ENCODE measurements at regions not wholly inside any gene's neighbourhood (a gene's known extent, or its start where the extent isn't known, plus 50 kb on each side); places are given as distances from the start of the nearest gene placed in this dataset.

DNA sequence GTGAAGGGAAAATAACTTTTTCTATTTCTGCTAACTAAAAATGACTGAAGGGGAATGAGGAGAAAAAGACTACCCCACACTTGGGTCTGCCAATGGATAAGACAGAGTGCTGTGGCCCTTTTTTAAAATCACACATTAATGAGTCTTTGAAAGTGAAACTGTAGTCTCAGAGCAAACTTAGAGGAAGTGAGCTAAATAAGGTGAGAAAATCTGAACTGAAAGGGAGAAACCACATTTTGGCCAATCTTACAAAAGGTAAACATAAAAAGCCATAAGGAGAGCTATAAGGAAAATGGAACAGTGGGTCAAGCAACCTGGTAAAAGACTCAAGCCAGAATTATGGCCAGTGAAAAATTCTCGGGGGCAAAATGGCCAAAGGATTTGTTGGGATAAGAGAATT is 755.1 kb upstream of the IGFBP7 start:
- Histone ChIP-seq H3K27ac (ENCODE audit: low read depth, low read length) (no peak overlapping the region), H3K9ac (ENCODE audit: low read depth, low read length) (no peak overlapping the region), H3K36me3 (ENCODE audit: control insufficient read depth, insufficient read depth, low read length) (no peaks in the 10 kb centered on the region), H3K4me1 (ENCODE audit: control insufficient read depth, insufficient read depth, low read length) (no peaks in the 10 kb centered on the region), H3K27me3 (ENCODE audit: control insufficient read depth, insufficient read depth, low read length) (no peaks in the 10 kb centered on the region), H3K9me3 (ENCODE audit: control insufficient read depth, insufficient read depth, low read length) (no peaks in the 10 kb centered on the region), H3K4me3 (ENCODE audit: low read depth, low read length) (no peak overlapping the region)

DNA sequence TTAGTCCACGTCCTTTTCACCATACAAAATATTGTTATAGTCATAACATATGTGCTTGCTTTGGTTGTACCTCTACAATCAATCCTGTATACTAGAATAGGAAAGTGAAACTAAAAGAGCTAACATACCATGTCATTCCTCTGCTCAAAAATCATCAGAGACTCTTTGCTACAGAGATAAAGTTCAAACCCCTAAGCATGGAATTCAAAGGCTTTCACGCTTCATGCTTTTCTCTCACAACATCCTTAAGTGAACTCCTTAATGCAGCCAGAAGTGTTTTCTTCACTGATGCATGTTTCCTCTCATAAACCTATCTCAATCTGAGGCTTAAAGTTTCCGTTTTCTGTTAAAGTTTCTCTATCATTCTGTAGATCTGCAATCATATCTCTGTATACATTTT is 744.6 kb upstream of the IGFBP7 start:
- Histone ChIP-seq H3K4me3 (ENCODE audit: low read depth, low read length) (no peak overlapping the region), H3K9ac (ENCODE audit: low read depth, low read length) (no peak overlapping the region), H3K27ac (ENCODE audit: low read depth, low read length) (no peak overlapping the region), H3K27me3 (ENCODE audit: control insufficient read depth, insufficient read depth, low read length) (no peaks in the 10 kb centered on the region), H3K36me3 (ENCODE audit: control insufficient read depth, insufficient read depth, low read length) (no peaks in the 10 kb centered on the region), H3K9me3 (ENCODE audit: control insufficient read depth, insufficient read depth, low read length) (peaks cover 2% of the 10 kb centered on the region), H3K4me1 (ENCODE audit: control insufficient read depth, insufficient read depth, low read length) (no peaks in the 10 kb centered on the region)

DNA sequence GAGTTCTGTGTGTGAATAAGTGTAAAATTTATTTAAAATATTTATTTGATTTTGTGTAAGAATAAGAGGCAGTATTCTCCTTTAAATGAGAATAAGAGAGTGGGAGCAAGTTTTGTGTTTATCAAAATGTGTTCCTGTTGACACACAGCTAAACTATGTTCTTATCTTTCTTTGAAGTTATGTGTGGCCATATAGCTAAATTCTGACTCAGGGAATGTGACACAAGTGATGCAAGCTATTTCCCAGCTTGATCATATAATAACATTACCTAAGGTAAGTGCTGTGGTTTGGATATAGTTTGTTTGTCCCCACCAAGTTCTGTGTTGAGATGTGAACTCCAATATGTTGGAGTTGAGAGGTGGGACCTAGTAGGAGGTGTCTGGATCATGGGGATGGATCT is 740.0 kb upstream of the IGFBP7 start:
- Histone ChIP-seq H3K4me1 (ENCODE audit: control insufficient read depth, insufficient read depth, low read length) (no peaks in the 10 kb centered on the region), H3K27me3 (ENCODE audit: control insufficient read depth, insufficient read depth, low read length) (no peaks in the 10 kb centered on the region), H3K27ac (ENCODE audit: low read depth, low read length) (no peak overlapping the region)

DNA sequence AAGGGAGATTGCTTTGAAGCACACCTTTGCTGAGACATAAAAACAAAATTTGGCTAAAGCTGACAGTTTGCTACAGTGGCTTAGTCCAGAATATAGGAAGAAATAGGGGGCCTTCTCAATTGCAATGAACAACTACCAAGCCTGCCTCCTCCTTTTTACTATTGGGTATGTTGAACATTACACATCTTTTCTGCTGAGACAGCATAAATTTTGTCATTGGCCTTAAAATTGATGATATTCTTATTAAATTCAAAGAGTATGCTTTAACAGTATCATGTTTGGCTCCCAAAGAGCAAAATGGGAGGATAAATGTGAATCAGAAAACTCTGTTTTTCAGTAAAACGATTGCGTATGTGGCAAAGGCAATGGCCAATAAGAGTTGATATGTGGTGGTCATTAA is 721.9 kb upstream of the IGFBP7 start:
- H3K9ac ChIP-seq (ENCODE audit: low read depth, low read length): no peak overlapping the region
- peaks cover 7% of the 10 kb centered on the region for H3K4me1 ChIP-seq (ENCODE audit: control insufficient read depth, insufficient read depth, low read length)
- no peaks in the 10 kb centered on the region for H3K27me3 ChIP-seq (ENCODE audit: control insufficient read depth, insufficient read depth, low read length)

More for the DNA sequence above, 740.0 kb upstream of the IGFBP7 start:
- Histone ChIP-seq H3K4me3 (ENCODE audit: low read depth, low read length) (no peak overlapping the region), H3K9ac (ENCODE audit: low read depth, low read length) (no peak overlapping the region), H3K36me3 (ENCODE audit: control insufficient read depth, insufficient read depth, low read length) (no peaks in the 10 kb centered on the region), H3K9me3 (ENCODE audit: control insufficient read depth, insufficient read depth, low read length) (no peaks in the 10 kb centered on the region)

DNA sequence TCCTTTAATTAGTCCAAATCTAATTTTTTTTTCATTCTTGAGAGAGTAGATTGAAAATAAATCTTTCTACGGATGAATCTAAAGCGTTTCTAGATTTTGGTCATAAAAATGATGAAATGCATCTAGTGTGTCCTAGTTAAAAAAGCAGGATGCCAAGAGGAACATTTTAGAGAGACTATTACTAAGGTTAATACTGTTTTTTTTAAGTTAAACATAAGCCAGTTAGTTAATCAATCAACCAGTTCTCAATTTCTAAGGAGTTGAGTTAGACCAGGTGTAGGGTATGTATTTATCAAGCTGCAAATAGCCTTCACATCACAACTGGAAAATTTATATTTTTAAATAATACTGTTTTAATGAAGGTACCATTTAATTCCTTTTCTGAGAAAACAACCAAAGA is 679.5 kb upstream of the IGFBP7 start:
- H3K4me1 ChIP-seq (ENCODE audit: control insufficient read depth, insufficient read depth, low read length): peaks cover 7% of the 10 kb centered on the region; the same call in 1 of the 2 replicates
- H3K27ac ChIP-seq (ENCODE audit: low read depth, low read length): no peak overlapping the region
- no peaks in the 10 kb centered on the region for H3K27me3 ChIP-seq (ENCODE audit: control insufficient read depth, insufficient read depth, low read length)
- no peaks in the 10 kb centered on the region for H3K9me3 ChIP-seq (ENCODE audit: control insufficient read depth, insufficient read depth, low read length)
- H3K9ac ChIP-seq (ENCODE audit: low read depth, low read length): no peak overlapping the region
- no peaks in the 10 kb centered on the region for H3K36me3 ChIP-seq (ENCODE audit: control insufficient read depth, insufficient read depth, low read length)
- H3K4me3 ChIP-seq (ENCODE audit: low read depth, low read length): no peak overlapping the region

More for the DNA sequence above, 721.9 kb upstream of the IGFBP7 start:
- H3K9me3 ChIP-seq (ENCODE audit: control insufficient read depth, insufficient read depth, low read length): no peaks in the 10 kb centered on the region
- H3K27ac ChIP-seq (ENCODE audit: low read depth, low read length): no peak overlapping the region
- H3K4me3 ChIP-seq (ENCODE audit: low read depth, low read length): no peak overlapping the region
- no peaks in the 10 kb centered on the region for H3K36me3 ChIP-seq (ENCODE audit: control insufficient read depth, insufficient read depth, low read length)

DNA sequence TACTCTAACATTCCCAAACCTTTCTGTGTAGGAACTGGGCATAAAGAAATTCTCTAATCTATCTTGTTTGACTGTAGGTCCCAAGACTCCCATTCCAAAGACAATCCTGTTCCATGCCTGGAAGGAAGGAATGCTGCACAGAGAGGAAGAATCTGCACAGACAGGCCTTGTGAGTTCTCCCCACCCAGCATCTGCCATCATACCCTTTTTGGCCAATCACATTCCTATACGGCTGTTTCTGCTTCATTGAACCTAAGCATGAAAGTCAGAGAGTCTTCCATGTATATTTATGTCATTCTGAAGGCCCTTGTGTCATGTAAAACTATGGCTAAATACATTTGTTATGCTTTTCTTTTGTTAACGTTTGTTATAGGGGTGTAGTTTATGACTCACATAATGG is 667.7 kb upstream of the IGFBP7 start:
- H3K9me3 ChIP-seq (ENCODE audit: control insufficient read depth, insufficient read depth, low read length): no peaks in the 10 kb centered on the region
- no peaks in the 10 kb centered on the region for H3K27me3 ChIP-seq (ENCODE audit: control insufficient read depth, insufficient read depth, low read length)
- no peak overlapping the region for H3K4me3 ChIP-seq (ENCODE audit: low read depth, low read length)
- H3K9ac ChIP-seq (ENCODE audit: low read depth, low read length): no peak overlapping the region
- H3K27ac ChIP-seq (ENCODE audit: low read depth, low read length): no peak overlapping the region
- H3K4me1 ChIP-seq (ENCODE audit: control insufficient read depth, insufficient read depth, low read length): peaks cover 9% of the 10 kb centered on the region; the same call in 1 of the 2 replicates
- H3K36me3 ChIP-seq (ENCODE audit: control insufficient read depth, insufficient read depth, low read length): no peaks in the 10 kb centered on the region

DNA sequence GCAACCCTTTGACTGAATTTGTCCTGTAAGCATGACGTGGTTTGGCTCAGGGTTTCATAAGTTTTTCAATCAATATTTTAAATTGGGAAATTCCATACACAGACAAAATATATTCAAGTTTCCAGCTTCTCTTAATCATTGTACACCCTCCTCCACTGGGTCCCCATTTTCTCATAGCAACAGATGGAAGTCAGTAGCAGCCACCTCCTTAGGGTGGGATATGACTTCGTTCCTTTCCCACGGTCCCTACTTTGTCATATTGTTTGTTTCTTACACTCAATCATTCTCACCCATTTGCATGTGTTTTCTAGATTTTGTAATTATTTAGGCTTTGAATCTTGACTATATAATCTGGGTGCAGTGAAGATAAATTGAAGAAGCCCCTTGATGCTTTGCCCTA is 664.5 kb upstream of the IGFBP7 start:
- Histone ChIP-seq H3K4me3 (ENCODE audit: low read depth, low read length) (no peak overlapping the region), H3K27ac (ENCODE audit: low read depth, low read length) (no peak overlapping the region), H3K4me1 (ENCODE audit: control insufficient read depth, insufficient read depth, low read length) (peaks cover 9% of the 10 kb centered on the region; the same call in 1 of the 2 replicates), H3K27me3 (ENCODE audit: control insufficient read depth, insufficient read depth, low read length) (no peaks in the 10 kb centered on the region), H3K9me3 (ENCODE audit: control insufficient read depth, insufficient read depth, low read length) (no peaks in the 10 kb centered on the region), H3K9ac (ENCODE audit: low read depth, low read length) (no peak overlapping the region), H3K36me3 (ENCODE audit: control insufficient read depth, insufficient read depth, low read length) (no peaks in the 10 kb centered on the region)

DNA sequence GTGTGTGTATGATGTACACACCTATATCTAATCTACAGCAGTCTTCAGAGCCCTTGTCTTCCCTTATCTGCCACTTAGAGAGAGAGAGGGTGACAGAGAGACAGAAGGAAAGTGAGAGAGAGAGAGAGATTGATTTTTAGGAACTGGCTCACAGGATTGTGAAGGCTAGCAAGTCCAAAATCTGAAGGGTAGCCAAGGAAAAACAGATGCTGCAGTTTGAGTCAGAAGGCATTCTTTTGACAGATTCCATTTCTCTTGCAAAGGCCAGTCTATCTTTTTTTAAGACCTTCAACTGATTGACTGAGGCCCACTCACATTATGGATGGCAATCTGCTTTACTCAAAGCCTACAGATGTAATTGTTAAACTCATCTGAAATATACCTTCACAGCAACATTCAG is 664.0 kb upstream of the IGFBP7 start:
- Histone ChIP-seq H3K36me3 (ENCODE audit: control insufficient read depth, insufficient read depth, low read length) (no peaks in the 10 kb centered on the region), H3K27me3 (ENCODE audit: control insufficient read depth, insufficient read depth, low read length) (no peaks in the 10 kb centered on the region), H3K4me1 (ENCODE audit: control insufficient read depth, insufficient read depth, low read length) (peaks cover 9% of the 10 kb centered on the region; the same call in 1 of the 2 replicates), H3K9ac (ENCODE audit: low read depth, low read length) (no peak overlapping the region), H3K4me3 (ENCODE audit: low read depth, low read length) (no peak overlapping the region), H3K27ac (ENCODE audit: low read depth, low read length) (no peak overlapping the region), H3K9me3 (ENCODE audit: control insufficient read depth, insufficient read depth, low read length) (no peaks in the 10 kb centered on the region)

DNA sequence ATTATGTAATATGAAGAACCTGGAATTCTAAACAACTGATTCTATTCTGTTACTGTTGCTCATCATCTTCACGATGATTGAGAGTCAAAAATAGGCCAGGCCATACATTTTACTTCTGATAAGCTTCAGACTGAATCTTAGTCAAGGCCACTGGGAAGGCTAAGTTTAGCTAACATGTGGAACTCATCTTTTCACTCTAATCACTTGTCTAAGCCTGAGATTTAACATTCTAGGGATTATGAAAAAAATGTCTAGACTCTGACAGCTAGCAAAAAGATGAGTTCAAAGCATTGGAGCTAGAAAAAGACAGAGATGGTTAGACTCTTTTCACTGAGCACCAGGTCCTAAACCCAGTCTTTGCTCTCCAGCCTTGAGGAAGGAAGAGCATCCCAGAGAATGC is 656.2 kb upstream of the IGFBP7 start:
- H3K9me3 ChIP-seq (ENCODE audit: control insufficient read depth, insufficient read depth, low read length): no peaks in the 10 kb centered on the region
- H3K4me3 ChIP-seq (ENCODE audit: low read depth, low read length): no peak overlapping the region
- no peaks in the 10 kb centered on the region for H3K27me3 ChIP-seq (ENCODE audit: control insufficient read depth, insufficient read depth, low read length)
- H3K36me3 ChIP-seq (ENCODE audit: control insufficient read depth, insufficient read depth, low read length): no peaks in the 10 kb centered on the region
- H3K27ac ChIP-seq (ENCODE audit: low read depth, low read length): no peak overlapping the region
- no peaks in the 10 kb centered on the region for H3K4me1 ChIP-seq (ENCODE audit: control insufficient read depth, insufficient read depth, low read length)
- H3K9ac ChIP-seq (ENCODE audit: low read depth, low read length): no peak overlapping the region

DNA sequence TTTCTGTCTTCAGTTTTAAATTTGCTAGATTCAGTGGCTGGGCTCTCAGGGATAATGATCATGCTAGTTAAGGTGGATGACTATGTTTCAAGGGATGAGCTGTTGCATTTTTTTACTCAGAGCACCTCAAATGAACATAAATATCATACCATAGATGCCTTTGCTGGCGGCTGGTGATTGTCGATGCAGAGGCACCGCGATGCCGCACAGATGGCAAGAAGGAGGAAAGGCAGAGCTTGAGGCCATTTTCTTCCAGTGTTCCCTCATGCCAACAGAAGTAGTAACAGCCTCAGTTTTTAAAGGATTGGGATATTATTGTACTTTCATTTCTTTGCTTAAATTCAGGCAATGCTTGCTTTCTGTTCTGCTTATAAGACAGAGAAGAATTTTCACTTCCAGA is 654.7 kb upstream of the IGFBP7 start:
- Histone ChIP-seq H3K4me1 (ENCODE audit: control insufficient read depth, insufficient read depth, low read length) (no peaks in the 10 kb centered on the region), H3K27ac (ENCODE audit: low read depth, low read length) (no peak overlapping the region), H3K36me3 (ENCODE audit: control insufficient read depth, insufficient read depth, low read length) (no peaks in the 10 kb centered on the region), H3K9ac (ENCODE audit: low read depth, low read length) (no peak overlapping the region), H3K4me3 (ENCODE audit: low read depth, low read length) (no peak overlapping the region), H3K27me3 (ENCODE audit: control insufficient read depth, insufficient read depth, low read length) (no peaks in the 10 kb centered on the region), H3K9me3 (ENCODE audit: control insufficient read depth, insufficient read depth, low read length) (no peaks in the 10 kb centered on the region)

DNA sequence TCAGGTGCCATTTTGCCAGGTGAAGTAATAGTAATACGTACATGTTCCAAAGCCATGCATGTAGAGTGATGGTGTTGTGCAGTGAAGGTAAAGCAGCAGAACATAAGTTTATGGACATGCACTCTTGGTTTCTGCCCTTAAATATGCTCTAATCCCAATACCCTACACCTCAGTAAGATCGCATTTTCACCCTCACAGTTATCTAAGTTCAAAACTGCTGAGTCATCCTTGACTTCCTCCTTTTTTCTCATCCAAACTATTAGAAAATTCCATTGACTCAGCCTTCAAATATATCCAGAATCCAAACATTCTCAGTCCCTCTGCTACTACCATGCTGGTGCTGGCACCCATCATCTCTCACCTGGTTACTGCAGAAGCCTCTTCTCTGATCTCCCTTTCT is 652.9 kb upstream of the IGFBP7 start:
- no peak overlapping the region for H3K4me3 ChIP-seq (ENCODE audit: low read depth, low read length)
- H3K27ac ChIP-seq (ENCODE audit: low read depth, low read length): no peak overlapping the region
- no peak overlapping the region for H3K9ac ChIP-seq (ENCODE audit: low read depth, low read length)
- no peaks in the 10 kb centered on the region for H3K36me3 ChIP-seq (ENCODE audit: control insufficient read depth, insufficient read depth, low read length)
- H3K4me1 ChIP-seq (ENCODE audit: control insufficient read depth, insufficient read depth, low read length): no peaks in the 10 kb centered on the region
- no peaks in the 10 kb centered on the region for H3K27me3 ChIP-seq (ENCODE audit: control insufficient read depth, insufficient read depth, low read length)
- no peaks in the 10 kb centered on the region for H3K9me3 ChIP-seq (ENCODE audit: control insufficient read depth, insufficient read depth, low read length)

All from HUES48 (cell line).